ENCODE measurements at regions not wholly inside any gene's neighbourhood (a gene's known extent, or its start where the extent isn't known, plus 50 kb on each side); places are given as distances from the start of the nearest gene placed in this dataset.
"Not testable (repeated sequence)": the region's sequence is repeated elsewhere in the genome, so short reads cannot be mapped to it uniquely, and the experiment has no call there.

- DNase-seq: no peak
Measured at GRCh38 chr5:91841423-91841822, 458.3 kb upstream of the ARRDC3 start.

GRCh38 chr5:91840412-91840811, 457.3 kb upstream of the ARRDC3 start:
- no peak for DNase-seq

GRCh38 chr5:91839721-91840120, 456.6 kb upstream of the ARRDC3 start:
- DNase-seq: no peak

GRCh38 chr5:91839233-91839632, 456.1 kb upstream of the ARRDC3 start:
- DNase-seq: no peak

DNA sequence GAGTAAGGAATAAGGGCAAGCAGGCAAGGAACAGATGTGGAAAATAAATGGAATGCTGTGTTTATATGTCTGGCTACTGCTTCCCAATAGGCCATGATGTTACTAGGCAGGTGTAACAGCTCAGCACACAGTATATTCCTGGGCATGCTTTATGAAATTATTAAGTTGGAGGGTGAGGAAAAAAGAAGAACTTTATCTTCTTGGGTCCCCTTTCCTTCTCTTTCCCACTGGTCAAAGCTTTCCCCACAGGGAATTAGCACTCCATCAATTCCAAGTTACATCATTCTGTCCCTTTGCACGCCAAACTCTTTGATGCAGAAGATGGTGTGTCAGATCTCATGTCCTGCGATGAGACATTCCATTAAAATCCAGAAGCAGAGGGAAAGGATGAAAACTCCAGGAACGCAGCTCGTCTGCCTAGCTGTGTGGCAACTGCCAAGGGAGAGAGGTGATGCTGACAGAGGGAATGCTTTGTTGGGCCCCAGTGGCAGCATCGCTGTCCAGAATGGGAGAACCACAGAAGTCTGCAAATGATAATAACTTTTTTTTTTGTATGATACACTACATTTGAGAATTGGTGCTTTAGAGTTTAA, 447.3 kb upstream of the ARRDC3 start:
- DNase-seq: no peak

GRCh38 chr5:91825618-91826017, 442.5 kb upstream of the ARRDC3 start:
- no peak for DNase-seq

- DNase-seq: no peak
Measured at GRCh38 chr5:91824406-91824805, 441.3 kb upstream of the ARRDC3 start.

DNA sequence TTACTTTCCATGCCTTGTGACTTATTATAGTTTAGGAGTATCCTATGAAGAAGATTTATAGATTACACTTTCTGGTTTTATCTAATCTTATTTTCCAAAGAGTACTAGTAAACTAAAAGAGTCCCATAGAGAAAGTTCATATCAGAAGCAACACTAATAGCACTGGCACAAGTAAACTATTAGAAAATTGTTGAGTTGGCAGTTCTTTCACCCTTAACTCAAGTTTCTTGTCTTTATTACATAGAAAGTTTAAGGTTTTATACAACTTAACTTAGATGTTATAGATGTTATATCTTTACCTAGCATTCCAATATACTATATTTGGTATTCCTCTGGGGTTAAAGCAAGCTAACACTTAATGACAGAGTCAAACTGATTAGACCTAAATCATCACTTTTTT, 437.8 kb upstream of the ARRDC3 start:
- no peak for DNase-seq

DNA sequence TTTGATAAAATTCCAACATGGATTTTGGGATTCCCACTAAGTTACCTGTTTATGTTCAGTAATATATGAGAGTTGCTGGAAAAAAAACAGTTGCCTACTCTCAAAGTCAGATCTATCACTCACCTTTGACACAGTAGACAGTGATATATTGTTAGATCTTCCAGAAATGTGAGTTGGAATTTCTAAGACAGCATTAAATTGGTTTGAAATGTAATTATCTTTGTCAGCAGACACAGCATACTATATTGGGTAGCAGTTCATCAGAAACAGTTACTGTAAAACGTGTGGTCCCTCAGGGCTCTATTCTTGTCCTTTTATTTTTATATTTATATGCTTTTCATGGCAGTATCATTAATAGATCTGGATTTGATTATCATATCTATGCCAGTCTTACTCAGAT, 433.6 kb upstream of the ARRDC3 start:
- DNase-seq: no peak

- DNase-seq: no peak
Measured at GRCh38 chr5:91797576-91797975, 414.5 kb upstream of the ARRDC3 start.

DNA sequence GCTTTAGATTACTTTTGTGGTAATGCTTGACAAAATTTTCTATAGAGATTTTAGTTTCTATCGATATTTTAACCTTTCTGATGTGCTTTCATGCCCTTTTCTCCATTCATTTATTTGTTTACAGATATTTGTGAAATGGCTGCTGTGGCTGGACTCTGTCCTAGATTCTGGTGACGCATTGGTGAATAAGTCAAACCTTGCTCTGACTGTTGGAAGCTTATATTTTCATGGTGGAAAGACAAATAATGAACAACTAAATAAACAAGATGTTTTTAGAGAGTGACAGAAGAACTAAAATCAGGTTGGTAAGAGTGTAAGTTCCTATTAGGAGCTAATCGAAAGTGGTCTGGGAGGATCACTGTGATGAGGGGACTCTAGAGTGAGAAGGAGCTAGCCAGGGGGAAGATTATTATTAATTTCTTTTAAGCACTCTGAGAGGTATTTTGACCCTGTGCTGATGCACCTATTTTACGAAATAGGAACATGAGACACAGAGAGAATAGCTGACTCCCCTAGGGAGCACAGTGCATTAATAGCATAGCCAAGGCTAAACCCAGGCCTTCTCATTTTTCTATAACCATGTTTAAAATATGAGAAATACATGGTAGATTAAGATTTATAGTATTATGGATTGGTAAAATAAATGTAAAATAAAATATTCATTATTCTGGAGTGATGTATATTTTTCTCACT, 411.9 kb upstream of the ARRDC3 start:
- DNase-seq: no peak

- no peak for DNase-seq
Measured at GRCh38 chr5:91794455-91794854, 411.3 kb upstream of the ARRDC3 start.

DNA sequence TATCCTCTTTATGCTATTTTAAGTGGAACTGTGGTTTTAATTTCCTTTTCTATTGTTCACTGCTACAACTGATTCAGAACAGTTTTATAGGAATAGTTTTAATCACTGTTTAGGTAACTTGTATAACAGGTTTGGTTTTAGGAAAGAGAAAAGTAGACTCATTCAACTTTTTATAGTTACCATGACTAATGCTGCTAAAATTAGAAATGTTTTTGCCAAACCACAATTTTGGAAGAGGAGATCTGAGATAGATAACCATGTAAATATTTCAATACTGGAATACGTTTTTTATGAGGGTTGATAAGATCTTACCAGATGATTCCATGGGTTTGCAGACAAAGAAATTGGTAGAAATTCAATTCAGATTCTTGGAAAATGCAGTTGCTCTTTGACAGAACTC, 404.6 kb upstream of the ARRDC3 start:
- DNase-seq: no peak

GRCh38 chr5:91777671-91778070, 394.6 kb upstream of the ARRDC3 start:
- DNase-seq: peak; percentile 22

DNA sequence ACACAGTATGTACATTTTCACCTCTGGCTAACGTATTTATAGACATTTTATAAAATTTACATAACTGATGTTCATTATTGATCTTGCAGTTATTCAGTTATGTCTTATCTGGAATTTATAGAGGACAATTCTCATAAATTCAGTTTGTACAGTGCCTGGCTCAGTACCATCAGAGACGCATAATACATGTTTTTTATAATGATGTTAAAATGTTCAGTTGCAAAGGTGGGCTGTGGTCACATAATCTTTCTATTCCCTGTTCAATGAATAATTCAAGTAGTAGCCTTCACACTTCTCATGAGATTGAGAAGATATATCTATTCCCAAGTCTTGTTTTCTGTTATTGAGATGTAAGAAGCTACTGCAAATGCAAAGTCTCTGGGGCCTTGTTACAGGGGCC, 393.1 kb upstream of the ARRDC3 start:
- no peak for DNase-seq

GRCh38 chr5:91770400-91770799, 387.3 kb upstream of the ARRDC3 start:
- DNase-seq: no peak

DNA sequence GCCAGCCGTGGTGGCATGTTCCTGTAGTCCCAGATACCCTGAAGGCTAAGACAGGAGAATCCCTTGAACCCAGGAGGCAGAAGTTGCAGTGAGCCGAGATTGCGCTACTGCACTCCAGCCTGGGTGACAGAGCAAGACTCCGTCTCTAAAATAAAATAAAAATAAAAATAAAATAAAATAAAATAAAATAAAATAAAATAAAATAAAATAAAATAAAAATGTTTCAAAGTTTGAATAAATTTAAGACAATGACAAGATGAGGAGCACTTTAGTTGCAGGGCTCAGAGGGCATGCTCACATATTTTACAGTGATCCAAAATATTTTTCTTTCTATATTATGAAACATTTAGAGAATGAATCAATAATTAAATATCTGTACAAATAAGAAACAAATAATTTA, 374.3 kb upstream of the ARRDC3 start:
- not testable (repeated sequence) for DNase-seq

GRCh38 chr5:91754990-91755389, 371.9 kb upstream of the ARRDC3 start:
- no peak for DNase-seq

- DNase-seq: not testable (repeated sequence)
Measured at GRCh38 chr5:91744470-91744869, 361.4 kb upstream of the ARRDC3 start.

GRCh38 chr5:91742550-91742949, 359.4 kb upstream of the ARRDC3 start:
- no peak for DNase-seq

DNA sequence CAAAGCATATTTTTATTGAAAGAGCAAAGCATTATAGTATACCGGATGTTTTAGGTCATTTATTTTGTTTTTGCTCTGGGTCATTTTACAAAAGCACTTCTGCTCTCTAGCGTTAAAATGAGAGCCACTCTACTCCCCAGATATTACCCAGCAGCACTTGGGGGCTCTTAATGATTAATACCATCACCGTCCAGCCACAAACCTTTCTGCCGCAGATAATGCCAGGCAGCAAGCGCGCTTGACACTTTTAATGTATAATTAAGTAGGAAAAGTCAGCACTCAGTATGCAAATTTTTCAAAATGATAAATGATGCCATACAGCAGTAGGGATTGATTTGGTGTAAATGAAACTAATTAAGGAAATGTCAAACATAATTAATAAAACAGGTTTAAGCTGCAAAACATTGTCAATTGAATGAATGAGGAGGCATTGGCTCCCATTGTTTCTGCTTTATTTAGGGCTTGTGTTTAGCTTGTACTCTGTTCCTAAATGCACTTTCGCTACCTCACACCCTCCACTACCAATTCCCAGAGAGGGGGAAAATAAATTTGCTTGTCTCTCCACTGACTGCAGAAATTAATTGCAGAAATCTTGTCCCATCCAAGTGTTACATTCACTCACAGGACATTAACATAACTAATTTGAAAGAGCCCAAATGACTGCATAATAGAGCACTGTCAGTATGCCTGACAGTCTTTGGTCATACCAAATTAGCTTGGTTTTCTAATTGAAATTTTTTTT, 358.8 kb upstream of the ARRDC3 start:
- no peak for DNase-seq

GRCh38 chr5:91730026-91730425, 346.9 kb upstream of the ARRDC3 start:
- no peak for DNase-seq

- no peak for DNase-seq
Measured at GRCh38 chr5:91727463-91727862, 344.3 kb upstream of the ARRDC3 start.
